ENCODE measurements at regions not wholly inside any gene's neighbourhood (a gene's known extent, or its start where the extent isn't known, plus 50 kb on each side); places are given as distances from the start of the nearest gene placed in this dataset.

GRCh38 chr17:22484826-22485225, 792.5 kb downstream of the KCNJ18 start:
- no peak for DNase-seq (ENCODE audit: low spot score)
- H3K36me3 Mint-ChIP-seq, result peaks cover 80% of the 10 kb centered on the region
- ChIA-PET CTCF (no interaction called here), POLR2A (no interaction called here)
- no peak for ATAC-seq
- no peak overlapping the region for H3K27ac Mint-ChIP-seq
- TF ChIP-seq ZNF232 (CRISPR knock-in tag; IDR thresholded peaks at IDR 0.05) (no peak), USF1 (CRISPR knock-in tag; IDR thresholded peaks at IDR 0.05) (no peak), NFYB (CRISPR knock-in tag; conservative IDR thresholded peaks at IDR 0.05; ENCODE audit: low read depth) (no peak), NFATC4 (CRISPR knock-in tag; IDR thresholded peaks at IDR 0.05) (no peak), NR3C1 (CRISPR knock-in tag; conservative IDR thresholded peaks at IDR 0.05; ENCODE audit: low read depth) (no peak), USF2 (CRISPR knock-in tag; IDR thresholded peaks at IDR 0.05) (no peak), ATF3 (CRISPR knock-in tag; conservative IDR thresholded peaks at IDR 0.05) (no peak), CREM (CRISPR knock-in tag; IDR thresholded peaks at IDR 0.05) (no peak), SOX15 (CRISPR knock-in tag; IDR thresholded peaks at IDR 0.05) (no peak), ETV6 (CRISPR knock-in tag; IDR thresholded peaks at IDR 0.05) (no peak), KAT7 (CRISPR knock-in tag; IDR thresholded peaks at IDR 0.05; ENCODE audit: borderline replicate concordance) (no peak), GRHL2 (CRISPR knock-in tag; IDR thresholded peaks at IDR 0.05; ENCODE audit: insufficient replicate concordance, severe bottlenecking) (no peak), HMGA2 (CRISPR knock-in tag; IDR thresholded peaks at IDR 0.05) (no peak), AFF4 (CRISPR knock-in tag; IDR thresholded peaks at IDR 0.05; ENCODE audit: borderline replicate concordance) (no peak), RORB (CRISPR knock-in tag; IDR thresholded peaks at IDR 0.05) (no peak), MYBL2 (CRISPR knock-in tag; IDR thresholded peaks at IDR 0.05) (no peak), TEAD4 (CRISPR knock-in tag; IDR thresholded peaks at IDR 0.05) (no peak), FOXP1 (CRISPR knock-in tag; IDR thresholded peaks at IDR 0.05; ENCODE audit: borderline replicate concordance) (no peak)
- TF ChIP-seq, protein P1, sequence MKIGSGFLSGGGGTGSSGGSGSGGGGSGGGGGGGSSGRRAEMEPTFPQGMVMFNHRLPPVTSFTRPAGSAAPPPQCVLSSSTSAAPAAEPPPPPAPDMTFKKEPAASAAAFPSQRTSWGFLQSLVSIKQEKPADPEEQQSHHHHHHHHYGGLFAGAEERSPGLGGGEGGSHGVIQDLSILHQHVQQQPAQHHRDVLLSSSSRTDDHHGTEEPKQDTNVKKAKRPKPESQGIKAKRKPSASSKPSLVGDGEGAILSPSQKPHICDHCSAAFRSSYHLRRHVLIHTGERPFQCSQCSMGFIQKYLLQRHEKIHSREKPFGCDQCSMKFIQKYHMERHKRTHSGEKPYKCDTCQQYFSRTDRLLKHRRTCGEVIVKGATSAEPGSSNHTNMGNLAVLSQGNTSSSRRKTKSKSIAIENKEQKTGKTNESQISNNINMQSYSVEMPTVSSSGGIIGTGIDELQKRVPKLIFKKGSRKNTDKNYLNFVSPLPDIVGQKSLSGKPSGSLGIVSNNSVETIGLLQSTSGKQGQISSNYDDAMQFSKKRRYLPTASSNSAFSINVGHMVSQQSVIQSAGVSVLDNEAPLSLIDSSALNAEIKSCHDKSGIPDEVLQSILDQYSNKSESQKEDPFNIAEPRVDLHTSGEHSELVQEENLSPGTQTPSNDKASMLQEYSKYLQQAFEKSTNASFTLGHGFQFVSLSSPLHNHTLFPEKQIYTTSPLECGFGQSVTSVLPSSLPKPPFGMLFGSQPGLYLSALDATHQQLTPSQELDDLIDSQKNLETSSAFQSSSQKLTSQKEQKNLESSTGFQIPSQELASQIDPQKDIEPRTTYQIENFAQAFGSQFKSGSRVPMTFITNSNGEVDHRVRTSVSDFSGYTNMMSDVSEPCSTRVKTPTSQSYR (CRISPR knock-in tag; IDR thresholded peaks at IDR 0.05), result no peak
- TF ChIP-seq, protein P2, sequence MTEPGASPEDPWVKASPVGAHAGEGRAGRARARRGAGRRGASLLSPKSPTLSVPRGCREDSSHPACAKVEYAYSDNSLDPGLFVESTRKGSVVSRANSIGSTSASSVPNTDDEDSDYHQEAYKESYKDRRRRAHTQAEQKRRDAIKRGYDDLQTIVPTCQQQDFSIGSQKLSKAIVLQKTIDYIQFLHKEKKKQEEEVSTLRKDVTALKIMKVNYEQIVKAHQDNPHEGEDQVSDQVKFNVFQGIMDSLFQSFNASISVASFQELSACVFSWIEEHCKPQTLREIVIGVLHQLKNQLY (CRISPR knock-in tag; IDR thresholded peaks at IDR 0.05), result no peak
- peaks cover 10% of the 10 kb centered on the region for H3K27me3 Mint-ChIP-seq (ENCODE audit: low read depth)
- H3K9me3 Mint-ChIP-seq, result peaks cover 82% of the 10 kb centered on the region
- no peaks in the 10 kb centered on the region for H3K4me1 Mint-ChIP-seq
- no peak overlapping the region for H3K4me3 Mint-ChIP-seq

Data from WTC11 (cell line).